Mammary epithelial cell (primary cell): ENCODE measurements at regions not wholly inside any gene's neighbourhood (a gene's known extent, or its start where the extent isn't known, plus 50 kb on each side); places are given as distances from the start of the nearest gene placed in this dataset.

Experiments
- CTCF ChIP-seq, 2 donors: IDR thresholded peaks in 1 of 2; conservative IDR thresholded peaks in 1 of 2; 2 replicates each; pipeline ENCODE4 v1.5.1; 2011 to 2012; ENCODE audit warnings: inconsistent platforms in 2 of 2, low read length in 2 of 2, mild to moderate bottlenecking in 2 of 2, control low read depth in 1 of 2, low read depth in 1 of 2; ENCODE audit not compliant: insufficient read depth in 1 of 2; ENCODE audit errors: extremely low read depth in 1 of 2
- EZH2 ChIP-seq: IDR thresholded peaks from 2 replicates; pipeline ENCODE4 v1.6.1; 2012; ENCODE audit warnings: low read length, inconsistent platforms, borderline replicate concordance

- TF ChIP-seq EZH2 (no peak), CTCF (conservative IDR thresholded peaks at IDR 0.05 in 1 of 2, IDR thresholded peaks at IDR 0.05 in 1 of 2; ENCODE audit: extremely low read depth in 1 of 2, insufficient read depth in 1 of 2, low read depth in 1 of 2, low read length in 2 of 2) (no peak)
These were observed 79.5 kb upstream of the CSF3R start for GRCh38 chr1:36562181-36562685.
